GM12873 (cell line): ENCODE measurements at regions not wholly inside any gene's neighbourhood (a gene's known extent, or its start where the extent isn't known, plus 50 kb on each side); places are given as distances from the start of the nearest gene placed in this dataset.

Experiments used
- CTCF ChIP-seq: IDR thresholded peaks from 2 replicates; pipeline ENCODE4 v1.5.1; 2012; ENCODE audit warnings: low read depth, mild to moderate bottlenecking, moderate library complexity, low read length, control low read depth; ENCODE audit not compliant: insufficient read depth; ENCODE audit errors: missing control alignments

GRCh38 chr18:22052405-22053105 lies 116.8 kb upstream of the GATA6 start:
- no peak for TF ChIP-seq CTCF

GRCh38 chr18:22055466-22056238 lies 113.7 kb upstream of the GATA6 start:
- TF ChIP-seq CTCF: no peak

GRCh38 chr18:22056950-22057349 lies 112.4 kb upstream of the GATA6 start:
- no peak for TF ChIP-seq CTCF

- no peak for TF ChIP-seq CTCF
These were observed 111.4 kb upstream of the GATA6 start for GRCh38 chr18:22057908-22058527.

- no peak for TF ChIP-seq CTCF
These were observed 109.0 kb upstream of the GATA6 start for GRCh38 chr18:22060361-22060760.

GRCh38 chr18:22063102-22063501 lies 106.3 kb upstream of the GATA6 start:
- no peak for TF ChIP-seq CTCF

GRCh38 chr18:22063672-22064071 lies 105.7 kb upstream of the GATA6 start:
- TF ChIP-seq CTCF: no peak
